K562 (cell line): ENCODE measurements at regions not wholly inside any gene's neighbourhood (a gene's known extent, or its start where the extent isn't known, plus 50 kb on each side); places are given as distances from the start of the nearest gene placed in this dataset.

Source experiments
- ELF1 ChIP-seq: fragments of 200-800 bp; sonication (Bioruptor generic); IDR thresholded peaks from 2 replicates; pipeline ENCODE4 v1.6.1; 2016; ENCODE audit warnings: missing genetic modification characterization, missing compliant biosample characterization
- EP300 ChIP-seq: IDR thresholded peaks from 2 replicates; pipeline ENCODE4 v1.6.1; 2012; ENCODE audit warnings: low read length, improper control_type of control experiment
- GABPA ChIP-seq: fragments of 200-800 bp; sonication (Bioruptor generic); conservative IDR thresholded peaks from 2 replicates; pipeline ENCODE4 v1.6.1; 2016; ENCODE audit warnings: low read depth, missing genetic modification characterization, missing compliant biosample characterization
- KAT2B ChIP-seq: IDR thresholded peaks from one replicate; pipeline ENCODE4 v1.6.1; 2012; ENCODE audit warnings: low read depth, mild to moderate bottlenecking, control low read depth, inconsistent platforms, low read length, moderate library complexity
- SMARCE1 ChIP-seq: fragments of 450-650 bp; IDR thresholded peaks from 2 replicates; pipeline ENCODE4 v1.7.1; 2016; ENCODE audit warnings: mild to moderate bottlenecking
- ZNF830 ChIP-seq: fragments of 250-450 bp; sonication (Bioruptor Pico); IDR thresholded peaks from 2 replicates; pipeline ENCODE4 v1.5.0; 2021; ENCODE audit warnings: mild to moderate bottlenecking
- TF ChIP-seq, protein P1 (sequence below): IDR thresholded peaks from 2 replicates; pipeline ENCODE4 v1.6.1; 2016; ENCODE audit warnings: missing genetic modification characterization, missing compliant biosample characterization

DNA sequence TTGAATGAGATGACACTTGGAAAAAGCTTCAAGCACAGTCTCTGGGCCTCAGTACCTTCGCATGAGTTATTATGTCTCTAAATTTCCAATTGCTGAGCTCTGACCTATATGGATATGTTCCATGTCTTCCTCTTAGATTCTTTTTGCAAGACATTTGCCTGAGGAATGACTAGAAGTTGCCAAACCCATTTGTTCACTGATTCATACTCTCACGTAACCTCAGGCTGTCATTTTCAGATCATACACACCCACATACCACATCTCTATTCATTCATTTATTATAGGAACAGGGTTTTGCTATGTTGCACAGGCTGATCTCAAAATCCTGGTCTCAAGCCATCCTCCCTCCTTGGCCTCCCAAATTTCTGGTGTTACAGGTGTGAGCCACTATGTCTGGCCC, 2137.1 kb upstream of the TENM3 start:
- TF ChIP-seq GABPA (tag) = no peak
- TF ChIP-seq KAT2B = no peak
- no peak for TF ChIP-seq EP300
- TF ChIP-seq ELF1 (tag) = no peak
- TF ChIP-seq, protein P1, sequence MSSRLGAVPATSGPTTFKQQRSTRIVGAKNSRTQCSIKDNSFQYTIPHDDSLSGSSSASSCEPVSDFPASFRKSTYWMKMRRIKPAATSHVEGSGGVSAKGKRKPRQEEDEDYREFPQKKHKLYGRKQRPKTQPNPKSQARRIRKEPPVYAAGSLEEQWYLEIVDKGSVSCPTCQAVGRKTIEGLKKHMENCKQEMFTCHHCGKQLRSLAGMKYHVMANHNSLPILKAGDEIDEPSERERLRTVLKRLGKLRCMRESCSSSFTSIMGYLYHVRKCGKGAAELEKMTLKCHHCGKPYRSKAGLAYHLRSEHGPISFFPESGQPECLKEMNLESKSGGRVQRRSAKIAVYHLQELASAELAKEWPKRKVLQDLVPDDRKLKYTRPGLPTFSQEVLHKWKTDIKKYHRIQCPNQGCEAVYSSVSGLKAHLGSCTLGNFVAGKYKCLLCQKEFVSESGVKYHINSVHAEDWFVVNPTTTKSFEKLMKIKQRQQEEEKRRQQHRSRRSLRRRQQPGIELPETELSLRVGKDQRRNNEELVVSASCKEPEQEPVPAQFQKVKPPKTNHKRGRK = no peak
- no peak for TF ChIP-seq SMARCE1
- TF ChIP-seq ZNF830 (CRISPR knock-in tag) = no peak
